CD14-positive monocyte (primary cell): ENCODE measurements at regions not wholly inside any gene's neighbourhood (a gene's known extent, or its start where the extent isn't known, plus 50 kb on each side); places are given as distances from the start of the nearest gene placed in this dataset.

ENCODE experiments used
- DNase-seq, 3 donors: peaks; one replicate each; pipeline ENCODE4 v3.0.0-alpha.2; 2011 to 2022
- H2AFZ ChIP-seq: 2 replicates; pipeline ENCODE4 v1.6.0; 2012; ENCODE audit warnings: mild to moderate bottlenecking, low read depth, low read length, inconsistent platforms; ENCODE audit not compliant: insufficient read depth, poor library complexity, severe bottlenecking
- H3K27ac ChIP-seq, 2 donors: 1 replicate in 1 of 2; 2 replicates in 1 of 2; pipeline ENCODE4 v1.5.1; 2012 to 2013; ENCODE audit warnings: low read length in 2 of 2, control low read depth in 1 of 2, inconsistent platforms in 1 of 2, low read depth in 1 of 2, mild to moderate bottlenecking in 1 of 2
- H3K27me3 ChIP-seq, 2 donors: one replicate each; pipeline versions ENCODE4 v1.6.0 to v1.6.1; 2011 to 2013; ENCODE audit warnings: low read length in 2 of 2; ENCODE audit not compliant: control insufficient read depth in 2 of 2, insufficient read depth in 2 of 2
- H3K36me3 ChIP-seq, 2 donors: replicated peaks in 1 of 2; 1 replicate in 1 of 2; 2 replicates in 1 of 2; pipeline versions ENCODE4 v1.5.1 to v1.6.1; 2012 to 2013; ENCODE audit warnings: low read length in 2 of 2, control low read depth in 1 of 2, inconsistent platforms in 1 of 2, mild to moderate bottlenecking in 1 of 2; ENCODE audit not compliant: insufficient read depth in 2 of 2, control insufficient read depth in 1 of 2
- H3K4me1 ChIP-seq, 2 donors: 1 replicate in 1 of 2; 2 replicates in 1 of 2; pipeline versions ENCODE4 v1.5.1 to v1.6.1; 2012 to 2013; ENCODE audit warnings: low read length in 2 of 2, control low read depth in 1 of 2, inconsistent platforms in 1 of 2, mild to moderate bottlenecking in 1 of 2, moderate library complexity in 1 of 2; ENCODE audit not compliant: insufficient read depth in 2 of 2, control insufficient read depth in 1 of 2
- H3K4me2 ChIP-seq: replicated peaks from 2 replicates; pipeline ENCODE3; 2012; ENCODE audit warnings: low read length, moderate library complexity, mild to moderate bottlenecking; ENCODE audit not compliant: poor library complexity, severe bottlenecking; ENCODE audit errors: extremely low read depth
- H3K4me3 ChIP-seq, 3 experiments: fragments of 200-600 bp in 1 of 3; sonication (generic) in 1 of 3; replicated peaks in 1 of 3; 1 replicate in 2 of 3; 2 replicates in 1 of 3; pipeline ENCODE4 v1.5.1; 2011 to 2013; ENCODE audit warnings: low read length in 3 of 3, mild to moderate bottlenecking in 3 of 3, control low read depth in 2 of 3, low read depth in 2 of 3, inconsistent platforms in 1 of 3, moderate library complexity in 1 of 3
- H3K79me2 ChIP-seq: 2 replicates; pipeline ENCODE4 v1.6.0; 2012; ENCODE audit warnings: mild to moderate bottlenecking, control low read depth, inconsistent platforms, low read length, moderate library complexity; ENCODE audit not compliant: insufficient read depth
- H3K9ac ChIP-seq: 2 replicates; pipeline ENCODE4 v1.6.0; 2017; ENCODE audit warnings: low read length, mild to moderate bottlenecking; ENCODE audit not compliant: insufficient read depth, poor library complexity, severe bottlenecking
- H3K9me3 ChIP-seq, 2 donors: replicated peaks in 1 of 2; 1 replicate in 1 of 2; 2 replicates in 1 of 2; pipeline versions ENCODE4 v1.5.1 to v1.6.1; 2012 to 2013; ENCODE audit warnings: low read length in 2 of 2, control low read depth in 1 of 2; ENCODE audit not compliant: control insufficient read depth in 1 of 2, insufficient read depth in 1 of 2
- H4K20me1 ChIP-seq: 2 replicates; pipeline ENCODE4 v1.6.0; 2012; ENCODE audit warnings: mild to moderate bottlenecking, low read length, control low read depth, moderate library complexity; ENCODE audit not compliant: insufficient read depth
- H3K27ac Mint-ChIP-seq, 7 donors: one replicate each; pipeline ENCODE4 v1.8.0; 2020; ENCODE audit warnings: mild to moderate bottlenecking in 7 of 7, mixed read lengths in 7 of 7, moderate library complexity in 6 of 7, inconsistent platforms in 2 of 7
- H3K27me3 Mint-ChIP-seq, 3 donors: one replicate each; pipeline ENCODE4 v1.8.0; 2021 to 2022; ENCODE audit warnings: low read depth in 3 of 3, mild to moderate bottlenecking in 3 of 3, mixed read lengths in 3 of 3, moderate library complexity in 3 of 3, inconsistent platforms in 1 of 3
- H3K36me3 Mint-ChIP-seq, 2 donors: one replicate each; pipeline ENCODE4 v1.8.0; 2020; ENCODE audit warnings: mixed read lengths in 2 of 2, inconsistent platforms in 1 of 2, mild to moderate bottlenecking in 1 of 2
- H3K4me1 Mint-ChIP-seq: one replicate; pipeline ENCODE4 v1.8.0; 2020; ENCODE audit warnings: mild to moderate bottlenecking, mixed read lengths
- H3K4me3 Mint-ChIP-seq, 2 donors: one replicate each; pipeline ENCODE4 v1.8.0; 2020; ENCODE audit warnings: mild to moderate bottlenecking in 2 of 2, mixed read lengths in 2 of 2, moderate library complexity in 1 of 2
- H3K9me3 Mint-ChIP-seq, 7 donors: one replicate each; pipeline ENCODE4 v1.8.0; 2020 to 2022; ENCODE audit warnings: mixed read lengths in 7 of 7, mild to moderate bottlenecking in 6 of 7, moderate library complexity in 6 of 7, inconsistent platforms in 2 of 7
- CTCF ChIP-seq: fragments of 200-600 bp; IDR thresholded peaks from one replicate; pipeline ENCODE4 v1.8.0; 2022; ENCODE audit warnings: antibody characterized with exemption, mild to moderate bottlenecking
- WGBS: methylation state at CpG from one replicate; pipeline ENCODE4 v1.1.5; 2013; ENCODE audit warnings: missing lambda C conversion rate; ENCODE audit not compliant: insufficient coverage; 5-methylcytosine and 5-hydroxymethylcytosine counted together
- intact Hi-C, 2 donors: fragments of 100-400 bp; cut with micrococcal nuclease; formaldehyde crosslinking; loops; one replicate each; pipeline versions ENCODE4 v1.15.0 to v1.15.1; 2023

DNA sequence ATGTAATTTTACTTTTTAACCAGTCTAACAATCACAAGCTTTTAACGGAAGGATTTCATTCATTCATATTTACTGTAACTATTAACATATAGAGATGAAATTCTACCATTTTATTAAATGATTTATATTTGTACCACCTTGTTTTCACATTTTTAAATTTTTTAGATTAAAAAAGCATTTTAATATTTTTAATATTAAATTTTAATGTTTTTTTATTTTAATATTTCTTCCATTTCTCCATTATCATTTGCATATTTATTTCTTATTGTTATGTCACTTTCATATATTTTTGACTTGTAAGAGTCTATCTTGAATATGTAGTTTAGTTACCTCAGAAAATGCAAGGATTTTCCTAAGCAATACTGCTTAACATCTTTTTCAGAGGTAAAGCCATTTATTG lies 1034.0 kb upstream of the PTPRD start:
- H3K27ac Mint-ChIP-seq, result no peak overlapping the region
- no peaks in the 10 kb centered on the region for H3K9me3 ChIP-seq
- no peak overlapping the region for H3K4me3 Mint-ChIP-seq
- no peak for TF ChIP-seq CTCF
- no peak overlapping the region for H3K27ac ChIP-seq
- no peak overlapping the region for H3K4me2 ChIP-seq
- H3K36me3 ChIP-seq, result no peaks in the 10 kb centered on the region
- no peaks in the 10 kb centered on the region for H3K27me3 ChIP-seq
- H3K4me1 ChIP-seq, result no peaks in the 10 kb centered on the region
- intact Hi-C loops, result no loop called here
- no peak overlapping the region for H3K4me3 ChIP-seq
- H3K79me2 ChIP-seq, result no peaks in the 10 kb centered on the region
- no peaks in the 10 kb centered on the region for H3K36me3 Mint-ChIP-seq
- WGBS, result no CpG with 5 or more reads among the region's 1 CpG
- no peak overlapping the region for H2AFZ ChIP-seq
- no peaks in the 10 kb centered on the region for H3K4me1 Mint-ChIP-seq
- peaks cover 0 to 3% (median 1%) of the 10 kb centered on the region in 7 donors for H3K9me3 Mint-ChIP-seq
- H3K27me3 Mint-ChIP-seq, result no peaks in the 10 kb centered on the region
- no peak for DNase-seq
- H4K20me1 ChIP-seq, result no peaks in the 10 kb centered on the region
- no peak overlapping the region for H3K9ac ChIP-seq

GRCh38 chr9:11653867-11654266 lies 1039.3 kb upstream of the TYRP1 start:
- no peak for TF ChIP-seq CTCF
- no peaks in the 10 kb centered on the region for H3K36me3 Mint-ChIP-seq
- H3K9me3 Mint-ChIP-seq, result no peaks in the 10 kb centered on the region
- Histone ChIP-seq H3K79me2 (no peaks in the 10 kb centered on the region), H3K27ac (no peak overlapping the region), H3K9me3 (no peaks in the 10 kb centered on the region), H3K9ac (no peak overlapping the region), H2AFZ (no peak overlapping the region), H3K4me3 (no peak overlapping the region), H3K27me3 (no peaks in the 10 kb centered on the region), H3K4me2 (no peak overlapping the region), H3K36me3 (no peaks in the 10 kb centered on the region), H4K20me1 (no peaks in the 10 kb centered on the region), H3K4me1 (no peaks in the 10 kb centered on the region)
- 86% methylated on average over 1 of the region's 3 CpGs for WGBS
- no peak overlapping the region for H3K4me3 Mint-ChIP-seq
- intact Hi-C loops, result no loop called here
- H3K4me1 Mint-ChIP-seq, result no peaks in the 10 kb centered on the region
- peaks cover 0 to 1% (median 0%) of the 10 kb centered on the region in 3 donors for H3K27me3 Mint-ChIP-seq
- DNase-seq, result no peak
- H3K27ac Mint-ChIP-seq, result no peak overlapping the region
